Stimulated activated CD4-positive, alpha-beta T cell treated with anti-CD3 and anti-CD28 coated beads, Interleukin-4, amount 100 ng/mL, for 48 hours (primary cell): ENCODE measurements at regions not wholly inside any gene's neighbourhood (a gene's known extent, or its start where the extent isn't known, plus 50 kb on each side); places are given as distances from the start of the nearest gene placed in this dataset.
"Not testable (repeated sequence)": the region's sequence is repeated elsewhere in the genome, so short reads cannot be mapped to it uniquely, and the experiment has no call there.

ENCODE experiments used
- DNase-seq, 2 donors: peaks; one replicate each; pipeline ENCODE4 v3.0.0-alpha.2; 2020; ENCODE audit warnings: low read depth in 2 of 2

DNA sequence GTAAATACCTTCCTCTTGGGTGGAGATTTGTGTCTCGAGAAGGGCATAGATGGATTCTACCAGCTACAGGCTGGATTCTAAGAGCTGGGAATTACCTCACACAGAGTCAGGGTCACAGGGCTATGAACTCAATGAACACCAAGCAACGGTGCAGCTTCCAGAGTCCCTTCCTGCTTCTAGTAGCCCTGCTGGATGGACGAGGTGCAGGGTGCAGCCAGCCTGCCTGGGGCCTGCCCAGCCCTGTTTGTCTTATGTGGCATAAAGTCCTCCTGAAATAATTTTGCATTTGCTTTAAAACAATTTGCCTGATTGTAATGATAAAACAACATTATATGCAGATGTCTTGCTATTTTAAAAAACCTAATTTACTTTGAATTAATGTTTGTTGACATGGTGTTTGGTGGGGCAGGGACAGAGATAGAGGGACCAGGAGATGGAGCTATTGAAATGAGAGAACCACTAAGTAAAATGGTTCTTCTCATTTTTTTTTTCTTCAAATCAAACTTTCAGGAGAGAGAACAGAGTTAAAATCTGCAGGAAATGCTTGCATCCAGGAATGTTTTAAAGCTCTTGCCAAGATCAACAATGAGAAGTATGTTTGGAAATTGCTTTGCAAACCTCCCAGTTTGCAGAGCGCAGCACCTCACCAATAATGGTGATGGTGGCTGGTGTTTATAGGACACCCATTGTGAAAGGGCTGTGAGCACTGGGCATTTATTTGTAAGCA is 305.4 kb upstream of the PODXL start:
- DNase-seq = no peak

DNA sequence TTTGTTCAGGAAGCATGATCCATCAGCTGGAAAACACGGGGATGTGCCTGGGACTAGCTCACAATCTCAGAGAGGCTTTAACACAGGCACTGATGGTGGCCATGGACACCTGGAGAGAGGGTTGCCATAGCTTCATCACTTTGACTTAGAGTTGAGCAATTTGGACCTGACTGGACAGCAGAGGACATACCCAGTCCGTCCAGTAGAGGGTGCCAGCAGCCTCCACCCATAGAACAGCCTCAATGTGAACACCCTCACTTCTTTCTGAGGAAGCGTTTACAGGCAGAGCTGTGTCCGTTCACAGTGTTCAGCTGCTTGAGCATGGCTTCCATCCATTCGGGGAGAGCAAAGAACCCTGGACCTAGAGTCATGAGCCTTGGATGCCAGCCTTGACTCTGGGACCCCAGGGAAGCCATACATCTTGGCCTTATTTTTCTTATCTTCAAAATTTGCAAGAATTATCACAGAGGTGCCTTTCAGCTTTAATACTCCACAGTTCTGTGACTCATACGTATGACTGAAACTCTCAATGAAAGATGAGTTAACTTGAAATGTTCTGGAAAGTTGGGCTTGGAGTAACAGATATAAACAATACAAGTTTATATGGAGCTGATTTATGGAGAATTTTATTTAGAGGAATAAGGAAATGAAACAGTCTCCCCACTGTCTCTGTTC is 302.9 kb upstream of the PODXL start:
- peak; percentile 24 to 29 for DNase-seq

DNA sequence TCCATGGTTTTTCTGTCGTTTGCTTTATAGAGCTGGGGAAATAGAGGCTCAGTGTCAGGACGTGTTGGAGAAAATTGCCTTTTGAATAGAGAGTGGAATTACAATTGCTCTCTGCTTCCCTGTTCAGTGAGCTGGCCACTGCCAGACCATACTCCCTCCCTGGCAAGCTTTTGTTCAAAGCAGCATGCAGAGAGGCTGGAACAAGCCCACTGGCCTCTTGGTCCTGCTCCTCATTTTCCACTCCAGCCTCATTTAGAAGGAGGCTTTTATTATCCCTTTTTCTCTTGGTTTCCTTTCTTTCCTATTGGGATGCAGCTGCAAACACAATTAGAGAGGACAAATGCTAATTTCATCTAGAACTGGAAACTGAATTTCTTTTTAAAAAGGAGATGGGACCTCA is 302.2 kb upstream of the PODXL start:
- DNase-seq = no peak

DNA sequence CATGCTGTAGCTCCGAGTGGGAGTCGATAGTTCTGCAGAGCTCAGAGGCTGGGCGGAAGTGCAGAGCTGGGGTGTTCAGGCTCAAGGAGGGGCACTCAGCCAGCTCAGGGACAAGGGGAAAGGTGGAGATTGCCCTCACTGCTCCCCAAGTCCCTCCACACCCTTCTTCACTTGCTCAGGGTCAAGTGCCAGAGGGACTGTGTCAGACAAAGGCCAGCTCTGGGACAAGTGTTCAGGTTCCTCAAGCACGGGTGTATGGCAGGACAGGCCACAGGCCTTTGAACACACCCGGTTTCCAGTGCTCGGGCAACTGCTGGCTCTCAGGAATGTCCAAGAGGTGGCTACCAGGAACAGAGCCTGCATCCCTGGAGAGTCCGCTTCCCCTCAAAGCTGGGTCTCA is 293.0 kb upstream of the PODXL start:
- no peak for DNase-seq

DNA sequence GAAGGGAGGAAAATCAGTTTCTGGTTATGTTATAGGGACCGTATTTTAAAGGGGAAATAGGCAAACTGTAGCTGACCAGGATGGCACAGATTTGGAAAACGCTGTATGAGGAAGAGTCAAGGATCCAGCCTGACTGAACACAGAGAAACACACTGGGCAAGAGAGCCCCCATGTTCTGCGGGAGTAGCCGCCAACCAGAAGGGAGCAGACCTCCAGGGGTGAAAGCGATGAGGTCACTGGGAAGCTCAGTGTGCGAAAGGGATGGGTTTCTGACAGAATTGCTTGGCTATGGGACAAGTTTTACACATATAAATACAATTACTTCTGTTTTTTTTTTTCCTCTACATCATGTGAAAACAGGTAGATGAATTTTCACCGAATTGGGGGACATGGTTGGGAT is 291.6 kb upstream of the PODXL start:
- no peak for DNase-seq

DNA sequence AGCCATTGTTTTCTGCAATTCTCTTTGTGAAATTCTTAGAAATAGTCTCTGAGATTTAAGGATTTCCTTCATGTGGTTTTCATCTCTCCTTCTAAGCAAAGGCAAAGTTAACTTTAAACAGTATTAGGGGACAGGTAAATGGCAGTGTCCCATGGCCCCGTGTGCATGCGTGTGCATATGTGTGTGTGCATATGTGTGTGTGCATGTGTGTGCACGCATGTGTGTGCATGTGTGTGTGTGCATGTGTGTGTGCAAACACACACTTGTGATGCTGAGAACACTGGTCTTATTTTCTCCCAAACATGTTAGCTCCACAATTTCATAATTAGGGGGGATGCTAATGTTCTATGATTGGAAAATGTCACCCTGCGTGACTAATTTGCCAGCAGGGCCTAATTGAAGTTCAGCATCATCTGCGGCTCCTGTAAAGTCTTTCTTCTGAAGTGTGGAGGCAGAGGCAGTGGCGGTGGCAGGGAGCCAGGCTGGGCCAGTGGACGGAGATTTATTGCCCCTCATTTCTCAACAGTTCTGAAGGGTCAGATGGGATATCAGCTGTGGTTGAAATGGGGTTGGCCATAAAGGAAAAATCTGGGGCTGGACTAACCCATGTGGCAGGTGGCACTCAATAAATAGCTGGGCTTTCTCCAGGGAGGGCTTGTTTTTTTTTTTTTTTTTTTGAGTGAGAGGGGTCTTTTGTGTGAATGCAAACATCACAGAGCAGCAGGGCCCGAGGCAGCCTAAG is 289.3 kb upstream of the PODXL start:
- no peak for DNase-seq

DNA sequence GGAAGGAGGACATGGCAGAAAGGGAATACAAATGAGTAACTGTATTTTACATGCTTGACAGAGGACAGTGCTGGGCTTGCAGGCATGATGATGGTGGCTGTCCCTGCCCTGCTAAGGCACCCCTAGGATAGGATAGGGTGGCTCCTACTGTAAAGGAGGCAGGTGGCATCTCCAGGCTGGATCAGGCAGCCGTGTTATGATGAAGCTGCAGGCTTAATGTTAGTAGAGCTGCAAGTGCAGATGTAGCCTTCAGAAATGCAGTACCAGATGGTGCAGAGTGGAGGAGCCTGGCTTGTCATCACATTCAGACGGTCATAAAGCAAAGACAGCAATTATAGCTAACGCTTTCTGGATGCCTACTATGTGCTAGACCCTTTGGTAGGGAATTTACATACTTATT is 287.9 kb upstream of the PODXL start:
- no peak for DNase-seq

DNA sequence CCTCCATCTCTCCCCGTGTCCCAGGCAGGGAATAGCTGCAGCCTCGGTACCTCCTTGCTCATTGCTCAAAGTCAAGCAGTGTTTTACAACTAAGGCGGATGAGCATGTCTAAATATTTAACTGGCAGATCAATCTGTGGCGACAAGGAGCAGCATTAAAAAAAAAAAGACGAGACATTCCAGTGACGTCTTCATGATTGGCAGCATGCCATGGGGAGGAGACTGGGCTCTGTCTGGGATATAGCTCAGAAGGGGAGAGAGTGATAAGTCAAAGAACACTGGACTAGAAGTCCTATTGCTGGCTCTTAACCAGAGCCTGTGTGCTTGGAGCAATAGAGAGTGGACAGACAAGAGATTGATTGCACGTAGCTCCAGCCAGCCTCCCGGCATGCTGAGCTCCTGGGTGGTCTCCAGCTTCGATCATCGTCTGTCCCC is 287.5 kb upstream of the PODXL start:
- DNase-seq = no peak

DNA sequence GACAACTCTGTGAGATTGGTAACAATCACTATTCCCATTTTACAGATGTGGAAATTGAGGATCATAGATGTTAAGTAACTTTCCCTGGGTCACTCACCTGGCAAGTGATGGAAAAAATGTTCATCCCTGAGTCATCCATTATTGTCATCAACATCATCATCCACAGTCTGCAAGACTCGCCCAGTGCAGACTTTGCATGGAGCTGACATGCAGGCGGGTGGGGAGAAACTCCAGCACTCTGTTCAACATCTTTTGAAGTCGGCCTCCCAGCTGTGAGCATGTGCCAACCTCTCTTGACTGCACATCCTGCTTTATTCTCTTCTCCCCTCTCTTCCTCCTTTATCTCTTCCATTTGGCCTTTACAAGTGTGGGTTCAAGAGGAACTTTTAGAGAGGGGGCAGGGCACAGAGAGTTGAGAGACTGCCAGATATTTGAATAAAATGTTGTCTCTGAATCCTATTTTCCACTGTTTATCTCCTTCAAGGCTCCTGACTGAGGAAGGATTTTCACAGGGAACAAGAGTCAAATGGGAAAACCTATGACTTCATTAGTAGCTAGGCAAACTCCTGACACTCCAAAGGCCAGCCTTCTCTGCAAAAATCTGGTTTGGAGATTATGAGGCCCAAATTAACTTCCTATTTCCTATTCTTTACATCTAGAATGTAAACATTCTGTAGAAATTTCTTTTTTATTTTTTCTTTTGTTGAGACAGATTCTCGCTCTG is 283.7 kb upstream of the PODXL start:
- no peak for DNase-seq

DNA sequence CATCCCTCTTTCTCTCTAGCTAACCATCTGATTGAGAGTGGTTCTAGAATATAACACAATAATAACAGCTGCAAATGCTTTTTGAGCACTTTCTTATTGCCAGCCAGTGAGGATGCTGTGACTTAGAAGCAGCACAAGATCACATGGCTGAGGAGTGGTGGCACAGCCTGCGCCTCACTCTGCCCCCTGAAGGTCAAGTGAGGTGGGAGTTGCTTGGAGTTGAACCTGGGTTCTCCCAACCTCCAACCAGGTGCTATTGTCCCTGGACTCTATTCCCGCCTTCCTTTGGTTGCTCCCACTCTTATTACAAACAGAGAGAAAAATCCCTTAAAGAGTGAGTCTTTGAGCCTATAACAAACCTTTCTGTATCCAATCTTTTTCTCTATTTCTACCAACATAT is 280.3 kb upstream of the PODXL start:
- DNase-seq = no peak

DNA sequence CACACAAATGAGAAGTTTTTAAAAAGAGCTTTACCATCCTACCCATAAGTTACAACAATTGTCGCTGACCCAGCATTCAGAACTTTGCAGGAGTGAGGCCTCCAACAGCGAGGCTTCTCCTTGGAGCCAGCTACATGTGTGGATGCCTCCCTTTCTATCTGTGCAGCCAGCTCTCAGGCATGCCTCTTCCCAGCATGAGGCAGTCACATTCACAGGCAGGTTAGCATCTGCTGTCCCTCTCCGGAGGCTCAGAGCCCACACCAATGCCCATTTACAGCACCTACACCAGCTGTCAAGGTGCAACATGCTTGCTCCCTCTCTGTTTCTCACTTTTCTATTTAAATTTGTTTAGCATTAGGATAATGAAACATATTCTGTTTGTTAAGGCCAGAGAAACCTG is 278.7 kb upstream of the PODXL start:
- no peak for DNase-seq

DNA sequence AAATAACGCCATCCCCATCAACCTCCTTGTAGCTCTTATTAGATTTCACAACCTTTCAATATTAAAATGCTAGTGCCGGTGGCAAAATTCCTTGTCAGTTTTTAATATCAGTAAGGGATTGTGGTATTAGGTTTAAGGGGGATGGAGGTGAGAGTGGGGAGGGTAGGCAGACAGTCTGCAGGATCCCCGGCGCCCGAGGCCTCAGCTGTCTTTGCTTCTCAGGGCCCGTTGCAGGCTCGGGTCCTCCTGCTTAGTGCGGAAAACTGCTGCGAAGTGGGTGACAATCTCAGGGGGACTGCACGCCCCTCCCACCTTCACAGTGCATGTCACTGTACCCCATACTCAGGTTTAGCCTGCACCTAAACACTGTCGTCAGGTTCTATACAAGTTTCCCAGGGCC is 274.3 kb upstream of the PODXL start:
- no peak for DNase-seq

DNA sequence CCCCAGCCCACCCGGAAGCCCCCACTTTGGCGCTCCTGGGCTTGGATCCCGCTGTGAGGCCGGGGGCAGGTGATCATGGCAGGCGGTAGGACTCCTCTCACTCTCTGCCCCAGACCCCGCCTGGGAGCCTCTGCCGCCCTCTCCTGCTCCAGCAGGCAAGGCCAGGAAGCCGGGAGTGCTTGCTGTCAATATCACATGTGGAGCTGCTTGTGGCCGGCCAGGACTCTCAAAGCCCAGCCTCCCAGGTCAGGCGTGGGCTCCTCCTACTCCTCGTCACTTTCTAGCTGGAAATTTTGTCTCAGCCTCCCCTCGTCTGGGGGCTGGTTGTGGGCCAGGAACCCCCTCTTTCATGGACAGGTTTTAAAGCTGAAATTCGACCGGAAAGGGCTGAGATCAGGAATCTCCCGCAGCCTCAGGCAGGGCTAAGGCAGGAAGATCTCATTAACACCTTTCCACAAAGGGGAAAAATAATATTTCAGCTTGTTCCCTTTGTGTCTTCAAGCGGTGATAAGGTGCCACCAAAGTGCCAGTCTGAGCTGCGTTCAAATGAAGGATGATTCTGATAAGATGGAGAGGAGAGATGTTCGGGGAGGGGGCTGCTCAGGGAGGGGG is 273.6 kb upstream of the PODXL start:
- no peak for DNase-seq

DNA sequence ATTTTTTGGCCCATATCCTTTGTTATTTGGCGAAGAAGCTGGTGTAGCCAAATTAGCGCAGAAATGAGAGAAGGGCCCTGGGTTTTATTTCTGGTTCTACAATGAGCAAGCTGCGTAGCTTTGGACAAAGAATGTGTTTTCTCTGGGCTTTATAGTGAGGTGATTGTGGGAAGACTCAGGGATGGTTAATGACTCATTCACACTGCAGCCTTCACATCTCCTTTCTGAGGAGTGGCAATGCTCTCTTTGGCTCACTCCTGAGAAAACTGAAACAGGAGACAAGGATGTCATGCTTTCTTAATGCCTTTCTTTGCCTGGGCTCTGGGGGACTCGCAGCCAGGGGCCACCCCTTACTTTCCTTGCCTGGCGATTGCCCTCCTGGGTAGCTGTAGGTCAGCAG is 271.0 kb upstream of the PODXL start:
- no peak for DNase-seq

DNA sequence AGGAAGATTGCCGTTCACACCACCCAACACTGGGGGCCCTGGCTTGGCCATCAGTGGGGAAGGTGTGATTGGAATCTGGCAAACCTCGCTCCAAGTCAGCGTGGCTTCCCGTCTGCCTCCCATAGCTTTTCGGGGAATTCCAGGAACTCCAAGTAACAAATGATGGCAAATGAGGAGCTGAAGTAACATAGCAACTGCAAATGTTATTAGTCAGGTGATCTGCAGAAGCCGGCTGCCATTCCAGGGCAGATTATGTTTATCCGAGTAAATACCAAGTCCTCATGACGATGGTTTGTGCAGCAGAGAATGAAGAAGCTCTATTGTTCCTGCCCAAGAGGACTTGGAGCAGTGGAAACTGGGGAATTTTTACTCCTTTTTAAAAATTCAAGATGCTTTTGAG is 270.5 kb upstream of the PODXL start:
- no peak for DNase-seq

DNA sequence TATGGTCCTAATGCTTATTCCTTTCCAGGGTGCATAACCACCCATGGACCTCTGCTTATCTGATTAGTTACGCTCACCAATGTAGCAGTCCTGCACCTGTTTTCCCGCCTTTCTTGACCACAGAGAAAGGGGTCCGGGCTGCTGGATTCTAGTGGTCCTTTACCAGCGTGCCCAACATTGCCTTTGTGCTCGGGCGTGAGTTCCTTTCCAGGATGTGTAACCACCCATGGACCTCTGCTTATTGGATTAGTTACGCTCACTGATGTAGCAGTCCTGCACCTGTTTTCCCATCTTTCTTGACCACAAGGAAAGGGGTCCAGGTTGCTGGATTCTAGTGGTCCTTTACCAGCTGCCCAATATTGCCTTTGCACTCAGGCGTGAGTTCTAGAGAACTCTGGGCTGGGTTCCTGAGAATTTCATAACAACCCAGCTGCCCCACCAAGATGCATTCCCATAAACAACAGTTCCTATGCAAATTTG is 267.6 kb upstream of the PODXL start:
- not testable (repeated sequence) for DNase-seq

DNA sequence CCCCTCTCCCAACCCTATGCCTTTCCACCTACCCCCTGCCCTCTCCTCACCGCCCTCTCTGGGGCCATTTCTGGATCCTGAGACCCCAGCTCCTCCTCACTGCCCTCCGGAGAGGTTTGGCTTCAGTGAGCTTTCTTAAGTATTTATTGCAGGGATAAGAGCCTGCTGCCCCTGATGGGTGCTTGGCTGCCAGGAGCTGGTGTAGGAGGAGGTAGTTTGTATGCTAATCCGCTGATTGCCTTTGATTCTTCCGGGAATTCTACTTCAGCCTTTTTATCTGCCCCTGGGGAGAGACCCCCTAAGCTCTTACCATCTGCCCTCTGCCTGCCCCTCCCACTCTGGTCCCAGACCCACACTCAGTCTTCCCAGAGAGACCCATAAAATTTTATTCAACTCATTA is 263.5 kb upstream of the PODXL start:
- no peak for DNase-seq

DNA sequence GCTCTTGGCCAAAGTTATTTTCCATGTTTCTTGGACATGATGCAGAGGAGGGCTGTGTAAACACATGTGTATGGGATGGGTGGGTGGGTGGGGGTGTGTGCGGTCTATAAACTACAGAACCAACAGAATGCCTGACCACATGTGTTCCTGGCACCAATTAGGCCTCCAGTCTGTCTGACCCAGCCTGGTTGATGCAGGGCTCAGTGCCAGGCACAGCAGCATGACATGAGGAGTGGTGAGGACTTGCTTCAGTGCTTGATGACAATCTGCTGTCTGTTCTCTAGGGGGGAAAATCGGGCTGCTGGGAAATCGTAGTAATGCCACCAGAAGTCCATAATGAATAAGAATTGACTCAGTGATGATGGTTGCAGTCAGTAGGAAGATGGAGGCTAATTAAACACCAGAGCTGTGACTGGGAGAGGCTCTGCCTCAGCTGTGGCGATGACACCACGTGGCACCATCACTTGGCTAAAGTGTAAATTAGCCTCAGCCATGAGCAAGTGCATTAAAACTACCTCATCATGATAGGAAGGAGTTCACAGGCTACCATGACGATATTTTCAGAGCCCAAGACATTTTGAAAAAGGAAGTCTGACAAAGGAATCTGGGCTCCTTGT is 260.1 kb upstream of the PODXL start:
- no peak for DNase-seq

DNA sequence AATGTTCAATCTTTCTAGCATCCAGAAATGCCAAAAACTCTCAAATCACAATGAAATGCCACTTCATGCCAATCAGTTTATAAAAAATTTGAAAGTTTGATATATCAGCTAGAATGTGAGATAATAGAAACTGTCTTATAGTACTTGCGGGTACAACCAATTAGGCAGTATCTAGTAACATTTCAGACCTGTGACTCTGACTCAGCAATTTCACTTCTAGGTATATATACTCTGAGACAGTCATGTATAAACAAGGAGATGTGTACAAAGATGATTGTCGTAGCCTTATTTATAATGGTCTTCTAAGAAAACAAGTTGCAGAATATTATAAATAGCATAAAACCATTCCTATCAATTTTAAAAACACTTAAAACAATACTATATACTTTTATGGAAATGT is 252.3 kb upstream of the PODXL start:
- DNase-seq = no peak

DNA sequence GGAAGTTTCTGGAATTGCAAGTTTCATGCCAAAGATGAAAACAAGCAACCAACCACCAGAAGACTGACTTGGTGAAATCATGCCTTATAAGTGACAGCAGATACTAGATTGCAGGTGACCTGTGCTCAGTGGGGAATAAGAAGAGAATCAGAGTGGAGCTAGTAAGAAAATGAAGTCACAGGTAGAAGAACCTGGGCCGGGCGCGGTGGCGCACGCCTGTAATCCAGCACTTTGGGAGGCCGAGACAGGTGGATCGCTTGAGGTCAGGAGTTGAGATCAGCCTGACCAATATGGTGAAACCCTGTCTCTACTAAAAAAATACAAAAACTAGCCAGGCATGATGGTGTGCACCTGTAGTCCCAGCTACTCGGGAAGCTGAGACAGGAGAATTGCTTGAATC is 251.7 kb upstream of the PODXL start:
- not testable (repeated sequence) for DNase-seq

DNA sequence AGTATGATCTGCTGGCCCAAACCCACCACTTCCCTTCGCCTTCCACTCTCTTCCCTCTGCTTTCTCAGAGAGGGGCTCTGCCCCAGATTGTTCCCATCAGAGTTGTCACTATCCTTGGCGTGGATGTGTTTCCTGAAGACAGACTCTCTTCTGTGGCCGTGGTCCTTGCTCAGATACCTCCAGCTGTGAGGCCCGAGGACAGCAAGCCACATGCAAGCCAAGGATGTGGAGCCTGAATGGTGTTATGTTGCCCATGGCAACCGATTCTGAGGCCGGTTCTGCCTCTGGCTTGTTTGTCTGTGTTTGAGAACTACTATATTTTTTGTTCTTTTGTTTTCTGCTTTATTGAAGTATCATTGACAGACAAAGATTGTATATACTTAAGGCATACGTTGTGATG is 247.4 kb upstream of the PODXL start:
- DNase-seq = no peak
